K562 (cell line): ENCODE measurements at regions not wholly inside any gene's neighbourhood (a gene's known extent, or its start where the extent isn't known, plus 50 kb on each side); places are given as distances from the start of the nearest gene placed in this dataset.

Experiments
- E2F6 ChIP-seq, 2 experiments: IDR thresholded peaks; 2 replicates each; pipeline ENCODE4 v1.6.1; 2011; ENCODE audit warnings: borderline replicate concordance in 1 of 2, control low read depth in 1 of 2, low read depth in 1 of 2, low read length in 1 of 2, mild to moderate bottlenecking in 1 of 2, mixed read lengths in 1 of 2, moderate library complexity in 1 of 2; ENCODE audit not compliant: insufficient read depth in 1 of 2, insufficient read length in 1 of 2, poor library complexity in 1 of 2, severe bottlenecking in 1 of 2; ENCODE audit errors: extremely low read depth in 1 of 2
- HOMEZ ChIP-seq: fragments of 250-450 bp; sonication (Bioruptor Pico); IDR thresholded peaks from 2 replicates; pipeline ENCODE4 v1.4.0; 2020; ENCODE audit warnings: mild to moderate bottlenecking, moderate library complexity
- MXD1 ChIP-seq: fragments of 250-450 bp; sonication (Bioruptor Pico); IDR thresholded peaks from 2 replicates; pipeline ENCODE4 v1.8.0; 2021; ENCODE audit warnings: borderline replicate concordance, mild to moderate bottlenecking, moderate library complexity; ENCODE audit not compliant: poor library complexity, severe bottlenecking
- MYNN ChIP-seq, 2 experiments: sonication (generic); formaldehyde crosslinking in 1 of 2; IDR thresholded peaks; 2 replicates each; pipeline versions ENCODE4 v1.5.0 to v1.6.1; 2016 to 2020; ENCODE audit warnings: antibody characterized with exemption in 1 of 2, missing genetic modification reagents in 1 of 2
- NEUROD1 ChIP-seq: fragments of 150-350 bp; IDR thresholded peaks from 2 replicates; pipeline ENCODE4 v1.6.1; 2014; ENCODE audit warnings: borderline replicate concordance, low read length, low read depth; ENCODE audit not compliant: partially characterized antibody
- NFIC ChIP-seq: fragments of 450-650 bp; IDR thresholded peaks from 2 replicates; pipeline ENCODE4 v1.6.1; 2017; ENCODE audit warnings: mild to moderate bottlenecking, inconsistent platforms
- NR4A1 ChIP-seq, 2 experiments: fragments of 250-450 bp in 1 of 2; fragments of 450-650 bp in 1 of 2; sonication (Bioruptor Pico) in 1 of 2; IDR thresholded peaks; 2 replicates each; pipeline versions ENCODE4 v1.4.0 to v1.6.1; 2016 to 2020; ENCODE audit warnings: mild to moderate bottlenecking in 2 of 2, missing compliant biosample characterization in 1 of 2, missing genetic modification characterization in 1 of 2, moderate library complexity in 1 of 2
- RAD21 ChIP-seq, 2 experiments: fragments of 250-450 bp in 1 of 2; fragments of 450-650 bp in 1 of 2; sonication (Bioruptor Pico) in 1 of 2; formaldehyde crosslinking in 1 of 2; IDR thresholded peaks in 1 of 2; conservative IDR thresholded peaks in 1 of 2; 2 replicates each; pipeline versions ENCODE4 v1.4.0 to v1.8.0; 2020 to 2022; ENCODE audit warnings: mild to moderate bottlenecking in 2 of 2, moderate library complexity in 1 of 2
- RUNX1 ChIP-seq: sonication (generic); IDR thresholded peaks from 2 replicates; pipeline ENCODE4 v1.6.1; 2016; ENCODE audit warnings: antibody characterized with exemption, low read depth
- TGIF2 ChIP-seq: sonication (generic); formaldehyde crosslinking; IDR thresholded peaks from 2 replicates; pipeline ENCODE4 v1.8.1; 2022; ENCODE audit warnings: mild to moderate bottlenecking, missing genetic modification reagents, moderate library complexity
- THAP12 ChIP-seq: fragments of 250-450 bp; sonication (Bioruptor Pico); IDR thresholded peaks from 2 replicates; pipeline ENCODE4 v1.9.0; 2021; ENCODE audit warnings: mild to moderate bottlenecking, inconsistent platforms
- ZBTB1 ChIP-seq: sonication (generic); formaldehyde crosslinking; IDR thresholded peaks from 2 replicates; pipeline ENCODE4 v1.8.1; 2023; ENCODE audit warnings: missing genetic modification reagents, low read depth, mild to moderate bottlenecking, borderline replicate concordance
- ZFX ChIP-seq: sonication (generic); formaldehyde crosslinking; IDR thresholded peaks from 2 replicates; pipeline ENCODE4 v1.8.0; 2022; ENCODE audit warnings: mild to moderate bottlenecking, missing genetic modification reagents, moderate library complexity
- ZNF408 ChIP-seq: fragments of 250-450 bp; sonication (Bioruptor Pico); IDR thresholded peaks from 2 replicates; pipeline ENCODE4 v1.4.0; 2020; ENCODE audit warnings: low read depth, mild to moderate bottlenecking, moderate library complexity
- ZNF512 ChIP-seq: IDR thresholded peaks from 2 replicates; pipeline ENCODE4 v1.6.1; 2016; ENCODE audit warnings: missing genetic modification characterization, missing compliant biosample characterization
- ZNF707 ChIP-seq: fragments of 250-450 bp; sonication (Bioruptor Pico); conservative IDR thresholded peaks from 2 replicates; pipeline ENCODE4 v1.8.0; 2022; ENCODE audit warnings: inconsistent platforms, mild to moderate bottlenecking, moderate library complexity

GRCh38 chr13:111033172-111034130 lies 81.7 kb upstream of the ARHGEF7 start (continued):
- peak in 1 of 2 experiments; percentile 37; a peak in 2 of 4 replicates for TF ChIP-seq RAD21 (CRISPR knock-in tag; conservative IDR thresholded peaks at IDR 0.05 in 1 of 2, IDR thresholded peaks at IDR 0.05 in 1 of 2)
- TF ChIP-seq MXD1: no peak
- no peak for TF ChIP-seq ZFX (CRISPR knock-in tag)
- no peak for TF ChIP-seq THAP12
- no peak for TF ChIP-seq ZBTB1 (CRISPR knock-in tag)
- no peak for TF ChIP-seq NR4A1 (CRISPR knock-in tag; IDR thresholded peaks at IDR 0.05)
- TF ChIP-seq NR4A1 (tag; IDR thresholded peaks at IDR 0.05): no peak
- peak; percentile 65 for TF ChIP-seq ZNF512 (tag)
- no peak for TF ChIP-seq HOMEZ (CRISPR knock-in tag)
- no peak for TF ChIP-seq NFIC
- no peak for TF ChIP-seq TGIF2 (CRISPR knock-in tag)
- TF ChIP-seq ZNF408 (CRISPR knock-in tag): no peak
- peak in 1 of 2 experiments; percentile 38 for TF ChIP-seq E2F6 (IDR thresholded peaks at IDR 0.05; ENCODE audit: borderline replicate concordance in 1 of 2, extremely low read depth in 1 of 2, insufficient read depth in 1 of 2, insufficient read length in 1 of 2, low read depth in 1 of 2, low read length in 1 of 2, poor library complexity in 1 of 2, severe bottlenecking in 1 of 2)
- no peak for TF ChIP-seq NEUROD1
- TF ChIP-seq ZNF707: no peak
- TF ChIP-seq MYNN (IDR thresholded peaks at IDR 0.05): no peak
- no peak for TF ChIP-seq MYNN (CRISPR knock-in tag; IDR thresholded peaks at IDR 0.05)
- TF ChIP-seq RUNX1: no peak
